UCSD-AML1 (cell line): ENCODE measurements at regions not wholly inside any gene's neighbourhood (a gene's known extent, or its start where the extent isn't known, plus 50 kb on each side); places are given as distances from the start of the nearest gene placed in this dataset.
"Not testable (repeated sequence)": the region's sequence is repeated elsewhere in the genome, so short reads cannot be mapped to it uniquely, and the experiment has no call there.

Experiments
- DNase-seq: peaks from one replicate; lab custom pipeline; 2025; ENCODE audit not compliant: unreplicated experiment; lab: John Stamatoyannopoulos, UW

DNA sequence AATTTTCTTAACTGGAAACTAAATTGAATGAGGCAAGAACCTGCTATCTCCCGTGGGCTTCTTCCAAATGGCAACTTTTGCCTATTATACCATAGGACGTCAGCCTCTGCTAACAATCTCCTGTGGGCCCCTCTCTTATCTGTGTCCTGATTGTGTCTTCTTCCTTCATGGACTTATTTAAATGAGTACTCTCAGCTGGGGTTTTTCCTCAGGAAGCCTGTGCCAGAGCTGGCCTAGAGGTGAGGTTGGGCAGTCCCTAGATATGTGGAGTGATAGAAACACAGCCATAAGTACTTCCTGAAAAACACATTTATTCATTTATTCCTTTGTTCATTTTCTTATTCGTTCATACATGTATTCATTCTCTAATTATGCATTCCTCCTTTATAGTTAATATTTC, 712.5 kb upstream of the SLIT2 start:
- DNase-seq: no peak

DNA sequence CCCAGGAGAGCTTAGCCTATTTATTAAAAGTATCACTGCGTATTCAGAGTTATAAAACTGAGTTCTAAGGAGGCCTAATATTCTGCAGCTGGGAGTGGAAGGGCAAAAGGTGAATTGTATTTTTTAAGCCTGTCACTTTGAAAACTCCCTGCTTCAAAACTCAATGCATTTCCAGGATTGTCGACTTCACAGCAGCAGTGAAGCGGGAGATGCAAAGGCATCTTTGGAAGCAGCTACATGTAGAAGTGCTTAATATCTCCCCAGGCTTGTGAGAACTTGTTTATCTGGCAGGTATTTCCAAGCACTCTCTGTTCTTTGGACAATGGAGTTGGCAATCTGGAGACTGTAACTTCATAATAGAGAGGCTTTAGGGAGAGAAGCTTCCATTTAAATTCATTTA, 717.5 kb upstream of the SLIT2 start:
- no peak for DNase-seq

DNA sequence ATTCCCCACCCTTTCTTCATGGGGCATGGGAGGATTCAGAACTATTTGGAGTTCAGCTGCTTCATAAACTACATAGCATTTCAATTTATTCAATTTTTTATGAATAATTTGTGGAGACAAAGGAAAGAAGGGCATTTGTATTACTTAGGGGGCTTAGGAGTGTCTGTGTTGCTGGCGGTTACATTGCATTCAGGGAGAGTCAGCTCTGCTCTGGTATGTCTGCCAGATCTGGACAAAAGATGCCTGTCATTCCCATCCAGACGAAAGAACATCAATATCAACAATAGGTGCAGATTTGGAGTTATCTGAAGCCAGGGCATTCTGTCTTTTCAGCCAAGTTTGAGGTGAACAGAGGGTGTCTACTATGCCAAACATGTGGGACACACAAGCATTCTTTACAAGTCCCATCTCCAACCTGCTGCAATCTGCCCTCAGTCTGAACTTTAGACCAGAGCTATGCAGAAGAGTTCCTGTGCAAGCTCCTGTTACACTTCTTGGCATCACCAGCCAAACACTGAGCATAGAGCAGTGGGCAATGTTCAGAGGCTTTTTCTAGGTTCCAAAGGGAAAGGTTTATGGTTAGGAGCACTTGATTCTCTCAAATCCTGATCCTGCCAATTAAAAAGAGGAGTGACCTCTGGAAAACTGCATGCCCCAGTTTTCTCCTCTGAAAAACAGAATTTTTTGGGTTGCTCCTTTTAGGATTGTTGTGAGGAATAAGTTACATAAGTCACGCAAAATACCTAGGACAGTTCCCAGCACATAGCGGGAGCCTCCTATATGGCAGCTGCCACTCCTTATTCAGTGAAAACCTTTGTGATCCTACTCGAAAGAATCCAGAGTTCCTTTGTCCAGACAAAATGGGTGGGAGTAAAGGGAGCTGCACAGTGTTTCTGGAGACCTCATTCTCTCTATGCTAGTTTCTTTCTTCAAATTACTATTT, 719.5 kb upstream of the SLIT2 start:
- no peak for DNase-seq

DNA sequence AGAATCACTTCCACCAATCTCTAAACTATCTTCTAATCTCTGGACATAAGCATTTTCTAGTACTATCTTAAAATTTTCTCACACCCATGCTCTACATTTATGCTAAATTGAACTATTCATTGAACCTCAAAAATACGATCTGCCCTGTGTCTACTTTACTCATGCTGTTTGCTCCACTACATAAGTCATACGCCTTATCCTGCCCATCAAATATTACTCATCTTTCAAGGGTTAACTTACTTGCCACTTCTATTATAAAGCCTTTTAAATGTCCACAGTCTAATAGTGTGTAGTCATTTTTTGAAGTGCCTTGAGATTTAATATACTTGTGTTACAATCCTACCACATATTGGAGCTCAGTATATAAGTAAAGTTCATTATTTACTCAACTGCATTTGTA, 727.7 kb upstream of the SLIT2 start:
- no peak for DNase-seq

DNA sequence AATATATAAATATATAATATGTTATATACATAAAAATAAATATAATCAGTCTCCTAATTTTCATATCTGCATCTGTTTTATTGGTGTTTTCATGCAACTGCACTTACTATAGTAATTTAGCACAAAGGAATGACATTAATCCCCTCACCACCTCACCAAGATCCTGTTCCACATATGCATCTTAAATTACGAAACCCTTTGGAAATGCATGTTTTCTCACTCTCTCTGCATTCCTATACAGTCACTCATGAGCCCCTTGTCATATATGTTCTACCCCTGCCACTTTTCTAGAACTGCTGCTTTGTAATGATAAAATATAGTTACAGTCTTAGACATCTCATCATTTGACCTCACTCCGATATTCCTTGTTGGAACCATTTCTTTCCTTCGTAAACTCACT, 728.7 kb upstream of the SLIT2 start:
- no peak for DNase-seq

DNA sequence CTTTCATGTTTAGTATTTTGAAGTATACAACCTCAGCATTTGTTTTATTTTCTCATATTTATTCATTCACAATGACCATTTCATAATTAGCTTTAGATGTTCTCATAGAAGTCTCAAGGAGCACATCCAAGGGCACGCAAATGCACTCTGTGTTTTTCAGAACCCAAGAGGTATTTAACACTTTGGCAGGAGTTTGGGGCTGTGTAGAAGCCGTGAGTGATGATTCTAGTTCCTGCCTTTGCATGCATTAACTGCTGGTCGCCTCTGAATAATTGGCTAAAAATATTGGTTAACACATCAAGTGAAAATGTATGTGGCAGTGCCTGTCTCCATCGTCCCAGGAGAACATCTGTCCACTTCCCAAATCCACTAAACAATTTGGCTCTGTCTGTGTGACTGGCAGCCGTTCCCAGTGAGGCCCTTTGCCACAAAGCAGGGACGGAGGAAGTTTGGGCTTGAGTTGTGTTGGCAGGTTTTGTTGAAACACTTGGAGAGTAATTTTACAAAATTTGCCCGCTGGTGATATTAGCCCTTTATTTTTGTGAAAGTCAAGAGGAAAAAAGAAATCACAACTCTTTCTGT, 730.7 kb upstream of the SLIT2 start:
- DNase-seq: no peak

DNA sequence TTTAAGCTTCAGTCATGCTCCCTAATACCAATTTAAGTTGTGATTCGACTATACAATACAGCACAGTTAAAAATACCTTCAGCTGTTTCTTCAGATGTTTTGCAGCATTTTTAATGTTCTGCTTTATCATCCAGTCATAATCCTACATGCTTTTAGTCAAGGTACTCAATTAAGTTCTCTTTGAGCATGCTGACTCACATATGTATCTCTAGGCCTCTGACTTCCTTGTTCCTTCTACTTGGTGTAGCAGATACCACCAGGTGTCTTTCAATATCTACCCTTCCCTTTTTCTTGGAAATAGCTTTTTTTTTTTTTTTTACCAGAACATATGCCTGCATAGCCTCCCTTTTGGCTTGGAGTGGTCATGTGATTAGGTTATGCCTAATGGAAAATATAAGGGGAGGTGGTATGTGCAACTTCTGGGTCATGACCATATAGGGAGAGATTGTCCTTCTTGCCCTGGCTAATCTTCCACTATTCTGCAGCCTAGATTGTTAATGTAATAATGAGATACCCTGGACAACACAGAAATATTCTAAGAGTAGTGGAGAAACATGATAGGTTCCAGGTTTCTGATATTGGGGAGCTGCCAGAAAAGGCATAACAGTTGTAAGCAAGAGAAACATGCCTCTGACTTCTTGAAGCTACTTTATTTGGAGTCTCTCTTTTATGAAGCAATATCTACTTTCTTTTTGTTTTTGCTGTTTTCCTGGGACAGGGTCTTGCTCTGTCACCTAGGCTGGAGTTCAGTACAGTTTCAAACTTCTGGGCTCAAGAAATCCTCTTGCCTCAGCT, 737.2 kb upstream of the SLIT2 start:
- DNase-seq: no peak

DNA sequence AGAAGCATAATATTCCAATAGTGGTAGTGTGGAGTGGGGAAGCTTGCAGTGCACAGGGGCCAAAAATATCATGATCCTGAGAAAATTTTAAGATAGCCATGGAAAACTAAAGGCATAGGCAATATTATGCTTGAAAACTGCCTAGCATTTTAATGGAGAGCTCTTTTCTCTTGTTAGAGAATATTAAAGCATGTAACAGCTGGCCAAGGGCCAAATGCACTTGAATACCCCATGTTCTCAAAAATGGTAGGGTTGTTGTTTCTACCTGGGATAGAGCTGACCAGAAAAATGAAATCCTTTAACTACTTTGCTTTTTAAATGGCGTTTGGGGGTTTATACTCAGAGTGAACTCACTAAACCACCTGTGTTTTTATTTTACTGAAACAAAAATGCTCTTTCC, 739.6 kb upstream of the SLIT2 start:
- DNase-seq: no peak

DNA sequence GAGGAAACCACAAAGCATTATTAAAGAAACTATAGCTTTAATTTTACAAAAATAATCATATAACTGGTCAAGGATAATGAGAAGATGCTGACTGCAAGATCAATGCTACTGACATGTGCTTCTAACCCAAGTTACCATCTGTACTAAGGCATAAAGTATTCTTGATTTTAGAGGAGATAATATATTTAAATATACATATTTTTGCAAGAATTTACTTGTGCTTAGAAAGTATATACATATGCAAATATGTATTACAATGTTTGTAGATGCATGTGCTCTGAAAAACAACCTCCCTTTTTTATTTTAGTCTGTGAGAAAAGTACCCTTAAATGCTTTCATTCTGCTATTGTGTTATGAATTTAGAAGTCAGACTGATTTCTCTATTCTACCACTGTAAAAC, 740.7 kb upstream of the SLIT2 start:
- no peak for DNase-seq

DNA sequence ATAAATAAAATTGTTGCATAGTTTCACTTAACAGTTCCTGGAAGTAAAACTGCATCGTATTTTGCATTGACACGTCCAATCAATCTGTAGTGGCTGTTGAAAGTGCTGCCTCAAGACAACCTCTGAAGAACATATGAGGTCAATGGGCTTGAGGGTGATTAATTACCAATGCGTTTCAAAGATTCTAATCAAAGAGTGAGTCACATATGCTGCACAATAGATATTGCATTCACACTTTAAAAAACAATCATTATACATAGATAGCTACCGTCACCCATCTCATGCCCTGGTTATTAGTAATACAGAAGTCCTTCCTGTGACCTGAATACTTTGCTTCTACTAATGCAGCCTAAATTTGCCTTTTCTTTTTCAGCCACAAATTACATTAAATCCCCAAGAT, 743.3 kb upstream of the SLIT2 start:
- no peak for DNase-seq

DNA sequence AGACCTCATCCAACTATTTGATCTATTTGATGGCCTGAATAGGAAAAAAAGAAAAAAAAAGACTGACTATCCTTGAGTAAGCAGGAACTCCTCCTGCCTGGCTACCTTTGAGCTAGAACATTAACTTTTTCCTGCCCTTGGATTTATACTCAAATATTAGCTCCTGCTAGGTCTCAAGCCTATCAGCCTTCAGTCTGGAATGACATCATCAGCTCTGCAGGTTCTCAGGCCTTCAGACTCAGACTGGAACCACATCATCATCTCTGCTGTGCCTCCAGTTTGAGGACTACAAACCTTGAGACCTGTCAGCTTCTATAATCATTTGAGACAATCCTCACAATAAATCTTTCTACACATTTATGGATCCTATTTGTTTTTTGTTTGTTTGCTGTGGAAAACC, 754.0 kb upstream of the SLIT2 start:
- DNase-seq: no peak

DNA sequence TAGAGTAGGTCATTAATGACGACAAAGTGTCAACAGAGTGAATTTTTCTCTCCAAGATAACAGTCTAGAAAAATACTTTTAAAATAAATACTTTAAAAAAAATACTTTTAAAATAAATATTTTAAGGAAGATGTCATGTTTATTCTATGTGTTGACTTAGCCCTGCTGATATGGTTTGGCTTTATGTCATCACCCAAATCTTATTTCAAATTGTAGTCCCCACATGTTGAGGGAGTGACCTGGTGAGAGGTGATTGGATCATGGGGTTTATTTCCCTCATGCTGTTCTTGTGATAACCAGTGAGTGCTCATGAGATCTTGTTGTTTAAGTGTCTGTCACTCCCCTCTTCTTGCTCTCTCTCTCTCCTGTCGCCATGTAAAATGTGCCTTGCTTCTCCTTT, 754.9 kb upstream of the SLIT2 start:
- no peak for DNase-seq

DNA sequence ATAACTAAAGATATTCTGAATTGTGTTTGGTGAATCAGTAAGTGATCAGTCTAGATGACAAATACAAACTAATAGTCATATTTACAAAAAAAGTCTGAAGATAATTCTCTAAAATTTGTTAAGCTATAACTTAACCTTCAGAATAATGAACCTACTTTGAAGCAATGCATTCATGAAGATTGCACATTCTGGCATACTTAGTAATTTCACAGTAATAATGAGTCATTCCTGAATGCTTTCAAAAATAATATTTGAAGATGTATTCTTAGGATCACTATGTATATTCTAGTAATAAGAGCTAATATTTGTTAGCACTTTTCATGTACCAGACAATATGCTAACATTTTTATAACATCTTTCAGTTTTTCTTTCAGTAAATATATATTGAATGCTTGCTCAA, 756.7 kb upstream of the SLIT2 start:
- DNase-seq: no peak

DNA sequence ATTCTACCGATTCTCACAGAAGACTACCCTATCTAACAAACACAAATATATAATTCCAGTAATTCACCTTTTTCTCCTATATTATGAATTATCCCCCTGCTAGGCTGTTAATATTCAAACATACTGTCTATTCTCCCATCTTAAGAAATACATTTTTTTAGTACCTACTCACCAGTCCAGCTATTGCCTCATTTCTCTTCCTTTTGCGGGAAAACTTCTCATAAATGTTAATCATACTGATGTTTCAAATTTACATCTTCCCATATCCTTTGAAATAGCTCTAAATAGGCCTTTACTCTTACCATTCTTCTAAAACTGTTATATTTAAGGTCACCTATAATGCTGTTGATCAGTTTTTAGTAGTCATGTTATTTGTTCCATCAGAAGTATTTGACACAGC, 759.1 kb upstream of the SLIT2 start:
- no peak for DNase-seq

DNA sequence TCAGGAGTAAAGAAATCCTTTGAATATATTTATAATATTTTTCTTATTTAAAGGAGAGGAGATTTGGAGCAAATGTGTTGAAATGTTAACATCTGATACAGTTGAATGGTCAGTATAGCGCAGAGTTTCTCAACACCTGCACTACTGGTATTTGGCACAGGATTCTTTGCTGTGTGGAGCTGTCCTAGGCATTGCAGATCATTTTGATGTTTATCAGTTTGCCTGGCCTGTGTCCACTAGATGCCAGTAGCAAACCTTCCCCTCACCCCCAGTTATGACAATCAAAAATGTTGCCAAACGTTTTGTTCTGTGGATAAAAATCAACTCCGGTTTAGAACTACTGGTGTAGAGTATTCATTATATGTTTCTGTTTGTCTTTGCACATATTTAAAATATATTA, 765.3 kb upstream of the SLIT2 start:
- DNase-seq: no peak

DNA sequence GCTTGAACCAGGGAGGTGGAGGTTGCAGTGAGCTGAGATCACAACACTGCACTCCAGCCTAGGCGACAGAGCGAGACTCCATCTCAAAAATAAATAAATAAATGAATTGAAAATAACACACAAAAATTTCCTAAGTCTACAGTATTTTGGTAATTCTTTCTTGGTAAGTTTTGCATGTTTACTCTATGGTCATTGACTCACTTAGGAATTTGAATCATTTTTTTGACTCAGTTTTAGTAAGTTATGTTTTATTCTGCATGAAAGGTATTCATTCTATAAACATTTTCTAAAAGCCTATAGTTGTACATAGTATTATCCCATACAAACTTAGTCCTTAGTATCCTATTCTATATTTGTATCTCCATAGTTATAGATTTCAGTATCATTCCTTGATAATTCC, 772.9 kb upstream of the SLIT2 start:
- DNase-seq: no peak

DNA sequence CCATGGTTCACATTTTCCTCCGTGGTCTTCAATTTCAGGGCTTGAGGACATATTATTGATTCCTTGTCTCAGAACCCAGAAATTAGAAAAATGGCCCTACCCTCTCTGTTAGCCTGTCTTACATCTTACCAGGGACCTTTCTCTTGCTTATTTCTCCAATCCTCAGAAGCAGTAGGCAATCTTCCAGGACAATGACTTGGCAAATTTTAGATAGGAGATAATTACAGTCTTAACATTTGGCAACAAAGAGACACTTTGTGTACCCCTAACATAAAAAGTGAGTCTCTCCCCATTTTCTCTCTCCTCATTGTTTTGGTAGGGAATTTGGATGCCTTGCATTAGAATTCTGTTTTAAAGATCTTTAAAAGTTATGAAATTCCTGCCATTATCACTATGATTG, 778.1 kb upstream of the SLIT2 start:
- no peak for DNase-seq

DNA sequence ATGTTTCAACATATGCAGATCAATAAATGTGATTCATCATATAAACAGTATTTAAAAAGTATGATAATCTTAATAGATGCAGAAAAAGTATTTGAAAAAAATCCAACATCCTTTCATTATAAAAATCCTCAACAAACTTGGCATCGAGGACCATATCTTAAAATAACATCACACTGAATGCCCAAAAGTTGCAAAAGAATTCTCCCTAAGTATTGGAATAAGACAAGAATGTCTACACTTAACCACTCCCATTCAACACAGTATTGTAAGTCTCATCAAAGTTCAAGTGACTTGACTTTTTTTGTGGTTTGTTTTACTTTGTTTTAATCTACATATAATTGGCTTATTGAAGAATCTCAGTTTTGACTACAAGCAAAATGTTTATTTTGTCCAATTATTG, 779.0 kb upstream of the SLIT2 start:
- DNase-seq: no peak

DNA sequence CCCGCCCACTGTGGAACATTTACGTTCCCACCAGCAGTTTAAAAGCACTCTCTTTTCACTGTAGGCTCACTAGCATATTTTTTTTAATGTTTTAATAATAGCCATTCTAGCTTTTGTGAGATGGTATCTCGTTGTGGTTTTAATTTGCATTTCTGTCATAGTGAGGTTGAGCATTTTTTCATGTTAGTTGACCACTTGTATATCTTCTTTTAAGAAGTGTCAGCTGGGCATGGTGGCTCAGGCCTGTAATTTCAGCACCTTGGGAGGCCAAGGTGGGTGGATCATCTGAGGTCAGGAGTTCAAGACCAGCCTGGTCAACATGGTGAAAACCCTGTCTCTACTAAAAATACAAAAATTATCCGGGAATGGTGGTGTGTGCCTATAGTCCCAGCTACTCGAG, 781.7 kb upstream of the SLIT2 start:
- not testable (repeated sequence) for DNase-seq

DNA sequence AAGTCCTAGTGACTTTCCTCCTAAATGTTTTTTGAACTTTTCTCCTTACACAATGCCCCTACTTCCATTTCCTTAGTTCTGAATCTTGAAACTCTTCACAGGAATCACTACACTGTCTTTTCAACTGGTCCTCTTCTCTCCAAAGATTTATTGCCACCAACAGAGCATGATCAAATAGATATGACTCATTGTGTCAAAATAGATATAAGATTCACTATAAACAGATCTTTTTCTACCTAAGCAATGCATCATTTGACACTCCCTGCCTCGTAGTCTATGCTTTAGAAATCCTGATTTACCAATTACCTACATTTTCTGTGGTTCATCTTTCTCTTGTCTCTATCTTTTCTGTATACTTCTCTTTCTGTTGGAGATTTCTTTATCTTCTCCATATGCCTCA, 789.6 kb upstream of the SLIT2 start:
- DNase-seq: no peak

DNA sequence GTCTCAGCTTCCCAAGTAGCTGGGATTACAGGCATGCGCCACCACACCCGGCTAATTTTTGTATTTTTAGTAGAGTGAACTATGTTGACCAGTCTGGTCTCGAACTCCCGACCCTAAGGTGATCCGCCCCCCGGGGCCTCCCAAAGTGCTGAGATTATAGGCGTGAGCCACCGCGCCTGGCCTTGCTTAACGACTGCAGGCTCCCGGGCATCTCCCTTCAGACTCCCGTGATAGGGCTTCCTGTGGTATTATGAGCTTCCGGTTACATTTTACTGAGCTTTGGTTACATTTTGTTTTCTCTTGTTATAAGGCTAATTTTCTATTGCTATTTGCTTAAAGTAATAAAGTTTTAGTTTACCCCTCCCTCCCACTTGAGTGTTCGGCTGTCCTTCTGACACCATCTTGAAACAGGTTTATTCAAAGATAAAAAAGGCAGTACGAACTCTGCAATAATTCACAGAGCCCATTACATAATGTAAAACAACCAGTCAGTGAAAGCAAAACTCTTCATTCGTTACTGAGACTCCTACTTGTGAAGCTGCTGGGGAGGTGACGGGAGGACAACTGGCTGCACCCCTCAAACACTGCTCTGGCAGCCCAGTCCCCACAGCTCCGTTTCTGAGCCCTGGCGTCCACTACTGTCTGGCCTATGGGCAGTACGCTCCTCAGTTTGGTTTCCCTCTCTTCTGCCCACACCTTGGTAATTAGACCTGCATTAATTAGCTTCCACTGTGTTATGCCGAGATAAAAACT, 795.7 kb upstream of the SLIT2 start:
- DNase-seq: no peak
